ENCODE measurements at regions not wholly inside any gene's neighbourhood (a gene's known extent, or its start where the extent isn't known, plus 50 kb on each side); places are given as distances from the start of the nearest gene placed in this dataset.

DNA sequence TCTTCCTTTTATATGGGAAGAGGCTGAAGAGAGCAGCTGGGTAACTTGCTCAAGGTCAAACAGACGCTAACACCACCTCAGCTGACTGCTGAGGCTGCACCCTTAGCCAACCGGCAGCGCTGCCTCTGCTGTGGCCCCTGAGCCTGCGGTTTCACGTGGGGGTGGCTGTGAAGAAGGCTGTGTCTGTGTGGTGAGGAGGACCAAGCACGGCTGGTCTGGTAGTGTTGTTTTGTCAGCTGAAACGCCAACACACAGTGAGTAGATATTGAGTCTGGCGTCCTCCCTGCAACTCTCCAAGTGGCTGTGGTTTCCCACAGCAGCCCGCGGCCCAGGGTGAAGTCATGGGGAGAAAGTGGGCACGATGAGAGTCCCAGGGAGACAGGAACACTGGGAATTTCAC, 69.6 kb downstream of the THNSL2 start:
- ATAC-seq (no peak), DNase-seq (no peak)
- intact Hi-C loops (cut with DNase I, micrococcal nuclease), result no loop called here

DNA sequence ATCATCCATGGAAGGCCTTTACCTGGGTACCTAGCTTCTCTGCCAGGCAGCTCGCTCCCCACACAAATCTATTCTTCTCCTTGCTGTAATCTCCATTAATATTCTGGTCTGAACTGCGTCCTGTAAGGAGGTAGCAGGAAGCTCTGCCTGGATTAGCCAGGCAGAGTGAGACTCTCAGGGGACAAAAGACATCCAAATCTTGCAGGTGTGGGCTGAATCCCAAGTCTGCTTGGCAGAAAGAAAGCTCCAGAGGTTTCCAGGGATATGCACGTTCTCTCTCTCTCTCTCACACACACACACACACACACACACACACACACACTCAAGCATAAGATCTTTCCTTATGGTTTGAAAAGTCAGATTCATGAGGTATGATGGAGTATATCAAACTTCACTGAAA, 66.5 kb downstream of the THNSL2 start:
- intact Hi-C loops (cut with DNase I, micrococcal nuclease), result no loop called here
- no peak for ATAC-seq

More for the DNA sequence above, 66.5 kb downstream of the THNSL2 start:
- no peak for DNase-seq

Measured in left colon (tissue), 2 donors.